CD4-positive, alpha-beta T cell treated with Interleukin-17A for 4 hours (primary cell): ENCODE measurements at regions not wholly inside any gene's neighbourhood (a gene's known extent, or its start where the extent isn't known, plus 50 kb on each side); places are given as distances from the start of the nearest gene placed in this dataset.
"Not testable (repeated sequence)": the region's sequence is repeated elsewhere in the genome, so short reads cannot be mapped to it uniquely, and the experiment has no call there.

Source experiments
- DNase-seq: peaks from one replicate; pipeline ENCODE4 v3.0.0-alpha.2; 2020; ENCODE audit warnings: mixed read lengths

GRCh38 chr6:97701801-97702200, 418.8 kb upstream of the MMS22L start:
- DNase-seq, result no peak

DNA sequence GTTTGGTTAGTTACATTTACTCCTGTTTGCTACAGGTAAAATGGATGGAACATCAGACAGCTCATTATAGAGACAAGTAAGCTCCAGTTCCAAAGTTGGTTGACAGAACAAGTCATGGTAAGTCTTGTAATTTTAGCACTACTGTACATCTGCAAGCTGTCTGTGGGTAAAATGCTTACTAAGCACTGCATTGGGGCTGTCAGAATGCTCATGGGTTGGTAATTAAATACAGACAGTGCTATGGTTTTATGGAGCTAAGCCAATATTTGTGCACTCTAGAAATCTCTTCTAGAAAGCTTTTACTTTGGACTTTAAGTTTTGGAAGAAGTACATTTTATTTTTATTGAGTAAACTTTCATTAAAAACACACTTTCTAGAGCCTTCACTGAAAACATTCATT, 419.2 kb upstream of the MMS22L start:
- DNase-seq, result no peak

DNA sequence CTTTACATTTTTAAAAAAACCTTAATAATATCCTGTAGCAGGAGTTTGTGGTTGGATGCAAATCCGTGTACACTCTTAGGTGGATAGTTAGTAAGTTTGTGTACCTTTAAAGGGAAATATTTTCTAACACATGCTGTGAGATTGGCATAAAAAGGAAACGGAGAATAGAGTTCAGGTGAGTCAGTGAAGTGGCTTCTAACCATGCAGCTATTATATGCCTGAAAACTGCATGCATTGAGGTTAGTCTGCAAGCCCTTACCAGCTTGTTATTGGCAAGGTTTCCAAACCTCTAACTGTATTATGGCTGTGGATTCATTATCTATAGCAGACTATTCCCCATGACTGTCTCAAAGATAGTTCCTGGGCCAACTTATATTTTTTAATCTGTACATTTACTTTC, 420.6 kb upstream of the MMS22L start:
- no peak for DNase-seq

DNA sequence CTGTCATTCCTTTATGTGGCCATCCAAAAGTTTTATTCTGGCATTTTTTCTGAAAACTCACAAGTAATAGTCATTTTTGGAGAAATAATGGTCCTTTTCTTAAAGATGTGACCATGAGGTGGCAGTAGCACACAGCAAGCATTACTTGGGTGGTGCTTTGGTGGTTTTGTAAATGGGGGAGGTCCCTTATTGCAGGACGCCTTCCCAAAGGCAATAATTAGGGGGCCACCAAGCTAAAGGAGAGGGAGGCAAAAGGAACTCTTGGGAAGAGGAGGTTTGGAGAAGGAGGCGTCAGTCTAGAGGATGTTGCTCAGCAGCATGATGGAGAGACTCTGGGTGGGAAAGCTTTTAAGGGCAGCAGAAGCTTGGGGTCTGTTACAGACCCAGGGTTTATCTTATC, 422.6 kb upstream of the MMS22L start:
- no peak for DNase-seq

GRCh38 chr6:97712751-97713150, 429.7 kb upstream of the MMS22L start:
- no peak for DNase-seq

- DNase-seq, result no peak
Measured at GRCh38 chr6:97714772-97715171, 431.8 kb upstream of the MMS22L start.

- no peak for DNase-seq
Measured at GRCh38 chr6:97717086-97717485, 434.1 kb upstream of the MMS22L start.

DNA sequence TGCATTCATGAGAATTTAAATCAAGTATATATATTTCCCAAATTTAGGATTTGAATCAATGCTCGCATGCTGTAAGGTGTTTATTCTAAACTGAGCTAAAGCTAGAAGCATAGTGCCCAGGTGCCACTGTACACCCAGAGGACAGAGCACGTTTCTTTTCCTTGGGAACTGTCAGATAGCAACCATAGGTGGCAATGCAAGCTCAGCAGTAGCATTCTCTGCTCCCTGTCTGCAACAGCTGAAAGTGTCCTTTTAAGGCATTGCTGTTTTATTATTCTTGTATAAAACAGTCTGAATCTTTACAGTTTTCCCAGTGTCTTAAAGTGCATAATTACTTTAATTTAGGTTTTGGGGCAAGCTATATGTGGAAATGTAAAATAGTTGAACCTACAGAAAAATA, 443.4 kb upstream of the MMS22L start:
- DNase-seq, result no peak

DNA sequence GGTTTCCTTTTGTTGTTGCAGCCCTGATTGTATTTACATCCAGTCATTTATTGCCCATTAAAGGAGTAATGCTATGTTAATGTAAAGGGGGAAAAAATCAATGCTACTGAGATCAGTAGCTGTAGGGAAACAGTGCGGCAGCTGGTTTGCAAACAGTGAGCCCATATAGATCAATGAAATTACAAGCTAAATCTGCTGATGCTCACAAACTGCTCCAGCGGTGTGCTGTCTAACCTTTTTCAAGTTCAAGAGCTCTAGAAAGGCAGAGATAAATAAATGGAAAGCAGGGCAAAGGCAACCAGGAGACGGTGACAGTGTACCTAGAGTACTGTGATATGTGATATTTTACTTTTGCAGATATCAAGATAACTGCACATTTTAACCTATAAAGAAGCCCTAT, 449.0 kb upstream of the MMS22L start:
- DNase-seq, result no peak

- no peak for DNase-seq
Measured at GRCh38 chr6:97757575-97757974, 474.6 kb upstream of the MMS22L start.

- no peak for DNase-seq
Measured at GRCh38 chr6:97765461-97765860, 482.4 kb upstream of the MMS22L start.

GRCh38 chr6:97771372-97771771, 488.4 kb upstream of the MMS22L start:
- no peak for DNase-seq

DNA sequence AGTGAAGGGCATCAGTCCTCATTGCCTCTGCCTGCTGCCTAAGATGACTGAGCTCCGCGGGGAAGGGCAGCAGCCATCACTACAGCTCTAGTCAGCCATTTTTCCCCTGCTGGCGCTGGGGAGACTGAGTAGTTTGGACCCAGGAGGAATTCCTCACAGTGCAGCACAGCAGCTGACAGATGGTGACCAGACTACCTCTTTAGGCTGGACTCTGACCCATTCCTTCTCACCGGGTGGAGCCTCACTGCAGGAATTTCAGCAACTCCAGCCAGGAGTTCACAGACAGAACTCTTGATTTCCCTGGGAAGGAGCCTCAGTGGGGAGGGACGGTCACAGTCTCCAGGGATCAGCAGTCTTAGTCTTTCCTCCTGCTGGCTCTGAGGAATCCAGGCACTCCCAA, 492.0 kb upstream of the MMS22L start:
- no peak for DNase-seq

DNA sequence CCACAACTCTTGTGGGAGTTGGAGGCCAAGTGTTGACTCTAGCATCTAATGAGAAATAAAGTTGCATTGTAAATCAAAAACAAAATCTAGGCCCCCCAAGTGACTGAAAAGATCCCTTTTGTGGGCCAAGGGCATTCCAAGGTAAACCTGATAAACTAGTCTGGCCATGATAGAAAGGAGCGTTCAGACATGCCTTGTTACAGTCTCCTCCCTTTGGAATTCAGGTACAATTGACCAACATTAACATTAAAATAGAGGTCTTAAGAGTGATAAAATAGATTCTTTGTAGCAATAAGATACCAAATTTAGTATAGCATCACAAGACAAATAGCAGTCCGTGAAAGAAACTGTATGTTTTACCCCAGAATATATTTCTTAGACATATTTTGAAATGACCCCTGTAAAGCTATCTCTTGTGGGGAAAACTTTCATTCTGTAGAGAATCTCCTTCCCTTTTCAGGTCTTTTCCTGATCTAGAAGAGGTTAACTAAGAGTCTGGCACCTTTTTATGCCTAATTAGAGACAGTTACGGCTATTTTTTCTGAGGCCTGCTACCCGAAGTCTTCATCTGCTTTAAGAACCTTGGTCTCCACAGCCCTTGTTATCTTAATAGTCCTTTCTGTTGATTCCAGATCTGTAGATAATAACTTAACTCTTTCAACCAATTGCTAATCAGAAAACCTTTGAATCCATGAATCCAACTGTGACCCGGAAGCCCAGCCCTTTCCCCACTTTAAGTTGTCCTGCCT, 495.4 kb upstream of the MMS22L start:
- no peak for DNase-seq

- not testable (repeated sequence) for DNase-seq
Measured at GRCh38 chr6:97779039-97779766, 496.2 kb upstream of the MMS22L start.

GRCh38 chr6:97790926-97791590, 508.0 kb upstream of the MMS22L start:
- no peak for DNase-seq

GRCh38 chr6:97805596-97805995, 522.6 kb upstream of the MMS22L start:
- DNase-seq, result no peak

- no peak for DNase-seq
Measured at GRCh38 chr6:97812940-97813339, 529.9 kb upstream of the MMS22L start.

DNA sequence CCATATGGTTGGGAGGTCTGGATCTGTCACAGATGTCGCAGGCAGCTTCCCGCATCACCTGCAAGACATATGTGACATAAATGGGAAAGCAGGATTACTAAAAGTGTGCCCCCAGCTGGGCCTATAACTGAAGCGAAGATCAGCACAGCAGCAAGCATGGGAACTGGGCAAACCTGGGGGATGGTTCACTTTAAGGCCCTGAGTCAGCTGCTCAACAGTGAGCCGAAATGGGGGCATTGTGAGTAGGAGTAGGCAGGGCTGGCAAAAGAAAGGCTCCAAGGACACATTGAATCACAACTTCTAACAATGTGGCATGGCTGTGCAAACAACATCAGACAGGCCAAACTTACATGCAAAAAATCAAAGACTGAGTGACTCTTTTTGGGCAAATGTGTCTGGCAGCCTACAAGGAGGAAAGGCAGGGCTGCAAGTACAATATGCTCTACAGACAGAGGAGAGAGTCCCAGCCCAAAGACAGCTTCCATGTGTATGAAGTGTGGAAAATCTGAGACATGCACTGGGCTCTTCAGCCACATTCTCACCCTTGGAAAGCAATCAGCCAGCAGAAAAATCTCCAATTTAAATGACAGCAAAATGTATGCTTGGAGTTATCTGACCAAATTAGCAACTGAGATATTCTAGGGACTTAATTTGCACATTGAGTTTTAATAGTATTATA, 531.0 kb upstream of the MMS22L start:
- no peak for DNase-seq

- no peak for DNase-seq
Measured at GRCh38 chr6:97815301-97815812, 532.3 kb upstream of the MMS22L start.

DNA sequence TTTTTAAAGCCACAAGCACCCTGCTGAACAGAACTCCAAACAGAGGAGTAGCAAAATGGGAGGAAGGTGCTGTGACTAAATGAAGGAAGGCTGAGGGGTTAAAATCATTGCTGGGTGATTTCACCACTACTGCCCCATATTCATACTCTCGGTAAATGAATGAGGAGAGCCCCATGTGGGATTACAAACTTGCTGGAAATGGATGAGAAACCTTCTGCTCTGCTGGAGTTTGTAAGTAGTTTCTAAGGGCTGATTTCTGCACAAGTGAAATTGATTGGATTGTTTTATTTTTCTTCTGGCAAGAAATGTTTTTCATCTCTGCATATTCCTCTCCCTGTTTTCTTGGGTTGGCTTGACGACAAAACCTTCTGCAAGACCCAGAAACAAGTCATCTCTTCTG, 533.5 kb upstream of the MMS22L start:
- no peak for DNase-seq

- no peak for DNase-seq
Measured at GRCh38 chr6:97819710-97820109, 536.7 kb upstream of the MMS22L start.

DNA sequence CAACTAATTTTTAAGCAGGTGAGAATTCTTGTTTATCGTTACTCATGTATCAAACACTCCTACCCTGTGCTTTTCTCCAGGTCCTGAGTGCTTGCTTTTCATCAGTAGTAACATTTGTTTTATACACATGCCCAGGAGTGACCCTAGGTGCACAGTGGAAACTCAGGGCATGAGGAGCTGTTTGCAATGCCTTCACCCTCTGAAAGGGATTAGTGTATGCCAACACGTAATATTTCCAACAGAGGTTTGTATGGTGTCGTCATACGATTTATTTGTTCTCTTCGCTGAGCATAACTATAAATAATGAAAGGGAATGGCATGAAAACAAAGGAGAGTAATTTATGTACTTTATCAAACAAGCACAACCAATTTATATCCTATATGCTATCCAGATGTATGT, 537.4 kb upstream of the MMS22L start:
- no peak for DNase-seq
